BLaER1 (cell line): ENCODE measurements at regions not wholly inside any gene's neighbourhood (a gene's known extent, or its start where the extent isn't known, plus 50 kb on each side); places are given as distances from the start of the nearest gene placed in this dataset.
"Not testable (repeated sequence)": the region's sequence is repeated elsewhere in the genome, so short reads cannot be mapped to it uniquely, and the experiment has no call there.

Source experiments
- H3K27ac ChIP-seq: shearing (Covaris generic); formaldehyde crosslinking; 2 replicates; pipeline ENCODE4 v1.8.1; 2022
- H3K27me3 ChIP-seq: shearing (Covaris generic); formaldehyde crosslinking; 2 replicates; pipeline ENCODE4 v1.8.1; 2022
- H3K36me3 ChIP-seq: shearing (Covaris generic); formaldehyde crosslinking; 2 replicates; pipeline ENCODE4 v1.8.1; 2022
- H3K4me1 ChIP-seq: shearing (Covaris generic); formaldehyde crosslinking; 2 replicates; pipeline ENCODE4 v1.8.1; 2022
- H3K4me2 ChIP-seq: shearing (Covaris generic); formaldehyde crosslinking; 2 replicates; pipeline ENCODE4 v1.8.1; 2022
- H3K4me3 ChIP-seq: shearing (Covaris generic); formaldehyde crosslinking; 2 replicates; pipeline ENCODE4 v1.8.1; 2022
- H3K9ac ChIP-seq: shearing (Covaris generic); formaldehyde crosslinking; 2 replicates; pipeline ENCODE4 v1.8.1; 2022
- H3K9me3 ChIP-seq: shearing (Covaris generic); formaldehyde crosslinking; 2 replicates; pipeline ENCODE4 v1.8.1; 2022
- H4K20me1 ChIP-seq: shearing (Covaris generic); formaldehyde crosslinking; 2 replicates; pipeline ENCODE4 v1.8.1; 2022
- Cebpa-rat ChIP-seq: shearing (Covaris generic); IDR thresholded peaks from 2 replicates; pipeline ENCODE4 v1.8.1; 2022

DNA sequence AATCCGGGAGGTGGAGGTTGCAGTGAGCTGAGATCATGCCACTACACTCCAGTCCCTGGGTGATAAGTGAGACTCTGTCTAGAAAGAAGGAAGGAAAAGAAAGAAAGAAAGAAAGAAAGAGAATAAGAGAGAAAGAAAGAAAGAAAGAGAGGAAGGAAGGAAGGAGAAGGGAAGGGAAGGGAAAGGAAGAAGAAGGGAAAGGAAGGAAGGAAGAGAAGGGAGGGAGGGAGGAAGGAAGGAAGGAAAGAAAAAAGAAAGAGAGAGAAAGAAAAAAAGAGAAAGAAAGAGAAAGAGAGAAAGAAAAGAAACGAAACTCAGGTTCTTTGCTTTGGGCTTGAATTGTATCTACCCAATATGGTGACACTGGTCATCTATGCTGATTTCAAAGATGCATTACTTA, 102.3 kb upstream of the GATA6 start:
- H3K27ac ChIP-seq: no peak overlapping the region
- H3K9ac ChIP-seq: no peak overlapping the region
- no peaks in the 10 kb centered on the region for H3K27me3 ChIP-seq
- H3K4me1 ChIP-seq: no peaks in the 10 kb centered on the region
- H4K20me1 ChIP-seq: no peaks in the 10 kb centered on the region
- H3K4me2 ChIP-seq: no peak overlapping the region
- no peak overlapping the region for H3K4me3 ChIP-seq
- TF ChIP-seq Cebpa-rat: no peak
- no peaks in the 10 kb centered on the region for H3K9me3 ChIP-seq
- no peaks in the 10 kb centered on the region for H3K36me3 ChIP-seq

DNA sequence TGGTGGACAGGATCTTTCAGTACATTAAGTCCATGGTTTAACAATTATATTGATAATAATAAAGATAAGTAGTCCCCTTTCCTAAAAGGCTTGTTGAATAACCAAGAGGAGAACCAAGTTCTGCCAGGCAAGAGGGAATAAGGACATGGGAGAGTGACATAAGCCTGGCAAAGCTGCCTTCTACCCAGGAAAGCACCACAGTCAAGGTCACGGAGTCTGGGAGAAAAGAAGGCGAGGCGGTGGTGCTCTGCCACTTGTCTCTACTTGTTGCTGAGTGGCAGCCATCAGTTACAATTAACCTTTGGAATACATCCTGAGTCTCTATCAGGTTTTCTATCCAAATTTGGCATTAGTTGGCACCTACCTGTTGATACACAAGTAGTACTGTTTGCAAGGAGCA, 101.7 kb upstream of the GATA6 start:
- Histone ChIP-seq H3K4me1 (no peaks in the 10 kb centered on the region), H4K20me1 (no peaks in the 10 kb centered on the region), H3K4me3 (no peak overlapping the region), H3K27ac (no peak overlapping the region), H3K36me3 (no peaks in the 10 kb centered on the region), H3K4me2 (no peak overlapping the region), H3K9ac (no peak overlapping the region), H3K9me3 (no peaks in the 10 kb centered on the region), H3K27me3 (no peaks in the 10 kb centered on the region)
- TF ChIP-seq Cebpa-rat: no peak

DNA sequence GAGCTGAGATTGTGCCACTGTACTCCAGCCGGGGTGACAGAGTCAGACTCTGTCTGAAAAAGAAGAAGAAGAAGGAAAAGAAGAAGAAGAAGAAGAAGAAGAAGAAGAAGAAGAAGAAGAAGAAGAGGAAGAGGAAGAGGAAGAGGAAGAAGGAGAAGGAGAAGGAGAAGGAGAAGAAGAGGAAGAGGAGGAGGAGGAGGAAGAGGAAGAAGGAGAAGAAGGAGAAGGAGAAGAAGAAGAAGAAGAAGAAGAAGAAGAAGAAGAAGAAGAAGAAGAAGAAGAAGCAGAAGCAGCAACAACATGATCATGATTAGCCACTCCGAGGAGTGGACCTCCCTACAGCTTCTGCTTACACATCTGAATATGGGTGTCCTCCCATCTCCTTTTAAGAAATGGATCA, 100.6 kb upstream of the GATA6 start:
- H3K36me3 ChIP-seq, H3K4me3 ChIP-seq, H3K4me2 ChIP-seq, H3K9me3 ChIP-seq, H3K27ac ChIP-seq, H4K20me1 ChIP-seq, H3K27me3 ChIP-seq, H3K4me1 ChIP-seq, H3K9ac ChIP-seq: not testable (repeated sequence)

DNA sequence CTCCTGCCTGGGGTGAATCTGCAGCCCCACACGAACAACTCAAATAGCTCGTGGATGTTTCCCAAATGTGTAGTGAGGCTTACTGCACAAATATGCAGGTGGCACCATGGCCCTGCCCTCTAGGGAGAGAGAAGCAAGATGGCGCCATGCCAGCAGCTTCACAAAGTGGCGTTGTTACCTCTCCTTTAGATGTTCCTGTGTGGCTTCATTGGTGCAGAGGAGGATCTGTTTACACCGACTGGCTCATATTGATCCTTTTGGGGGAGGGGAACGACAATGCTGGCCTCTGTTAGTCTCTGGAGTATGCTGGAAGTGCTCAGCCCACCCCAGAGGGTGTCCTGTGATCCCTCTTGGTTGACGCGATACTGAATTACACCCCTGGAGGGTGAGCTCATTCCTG, 99.5 kb upstream of the GATA6 start:
- no peaks in the 10 kb centered on the region for H3K4me1 ChIP-seq
- H3K27me3 ChIP-seq: no peaks in the 10 kb centered on the region
- no peak for TF ChIP-seq Cebpa-rat
- no peak overlapping the region for H3K4me2 ChIP-seq
- H3K27ac ChIP-seq: no peak overlapping the region
- H3K4me3 ChIP-seq: no peak overlapping the region
- no peaks in the 10 kb centered on the region for H3K9me3 ChIP-seq
- no peak overlapping the region for H3K9ac ChIP-seq
- no peaks in the 10 kb centered on the region for H3K36me3 ChIP-seq
- no peaks in the 10 kb centered on the region for H4K20me1 ChIP-seq

DNA sequence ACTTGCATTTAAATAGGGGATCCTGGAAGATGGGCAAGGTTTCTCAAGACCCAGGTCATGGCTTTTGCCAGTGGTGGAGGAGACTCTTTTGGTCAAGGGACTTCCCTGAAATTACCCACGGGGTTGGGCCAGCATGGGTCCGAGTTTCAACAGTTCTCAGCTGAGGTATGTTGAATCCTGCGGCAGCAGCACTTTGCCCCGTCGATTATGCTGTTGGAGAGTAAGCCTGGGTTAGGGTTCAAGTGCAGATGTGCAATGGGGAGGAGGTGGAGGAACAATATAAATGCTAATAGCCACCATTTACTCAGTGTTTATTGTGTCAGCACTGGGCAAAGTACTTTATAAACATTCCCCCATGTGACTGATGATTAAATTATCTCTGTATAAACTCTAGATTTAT, 96.0 kb upstream of the GATA6 start:
- H3K4me2 ChIP-seq: no peak overlapping the region
- H3K9ac ChIP-seq: no peak overlapping the region
- H3K4me3 ChIP-seq: no peak overlapping the region
- no peak for TF ChIP-seq Cebpa-rat
- H3K27me3 ChIP-seq: no peaks in the 10 kb centered on the region
- no peaks in the 10 kb centered on the region for H3K36me3 ChIP-seq
- H4K20me1 ChIP-seq: no peaks in the 10 kb centered on the region
- no peak overlapping the region for H3K27ac ChIP-seq
- H3K9me3 ChIP-seq: no peaks in the 10 kb centered on the region
- H3K4me1 ChIP-seq: no peaks in the 10 kb centered on the region

DNA sequence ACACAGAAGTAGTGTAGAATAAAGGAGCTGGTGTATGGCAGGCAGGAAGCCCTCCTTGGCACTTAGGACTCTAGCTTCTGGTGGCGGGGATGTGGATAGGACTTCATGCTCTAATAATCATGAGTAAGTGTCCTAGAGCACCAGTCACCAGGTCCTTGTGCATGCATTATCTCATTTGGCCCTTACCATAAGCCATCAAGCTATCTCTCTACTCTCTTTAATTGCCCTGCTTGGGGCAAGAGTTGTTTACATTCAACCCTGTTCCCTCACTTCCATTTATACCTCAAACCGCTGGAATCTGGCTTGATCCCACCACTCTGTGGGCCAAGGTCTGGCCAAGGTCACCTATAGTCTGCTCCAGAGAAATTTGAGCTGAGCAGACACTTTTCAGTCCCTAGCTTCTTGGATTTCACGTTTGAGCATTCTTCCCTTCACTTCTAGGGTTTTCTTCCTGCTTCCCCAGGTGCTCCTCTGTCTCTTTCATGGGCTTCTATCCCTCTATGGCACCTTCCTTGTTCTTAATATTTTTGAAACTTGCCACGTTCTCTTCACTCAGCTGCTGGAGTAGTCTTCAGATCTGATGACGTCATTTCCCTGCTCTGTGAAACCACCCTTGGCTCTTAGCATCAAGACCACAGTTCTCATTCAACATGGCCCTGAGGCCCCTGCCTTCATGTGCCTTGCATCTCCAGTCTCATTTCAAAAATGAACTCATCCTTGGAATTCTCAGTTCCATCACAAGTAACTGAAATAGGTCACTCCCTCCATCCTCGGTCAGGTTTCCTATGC, 94.9 kb upstream of the GATA6 start:
- H3K9ac ChIP-seq: no peak overlapping the region
- H3K4me3 ChIP-seq: no peak overlapping the region
- no peaks in the 10 kb centered on the region for H3K36me3 ChIP-seq
- no peak for TF ChIP-seq Cebpa-rat
- H3K4me2 ChIP-seq: no peak overlapping the region
- no peaks in the 10 kb centered on the region for H3K9me3 ChIP-seq
- no peaks in the 10 kb centered on the region for H4K20me1 ChIP-seq
- no peaks in the 10 kb centered on the region for H3K4me1 ChIP-seq
- no peaks in the 10 kb centered on the region for H3K27me3 ChIP-seq
- H3K27ac ChIP-seq: no peak overlapping the region

DNA sequence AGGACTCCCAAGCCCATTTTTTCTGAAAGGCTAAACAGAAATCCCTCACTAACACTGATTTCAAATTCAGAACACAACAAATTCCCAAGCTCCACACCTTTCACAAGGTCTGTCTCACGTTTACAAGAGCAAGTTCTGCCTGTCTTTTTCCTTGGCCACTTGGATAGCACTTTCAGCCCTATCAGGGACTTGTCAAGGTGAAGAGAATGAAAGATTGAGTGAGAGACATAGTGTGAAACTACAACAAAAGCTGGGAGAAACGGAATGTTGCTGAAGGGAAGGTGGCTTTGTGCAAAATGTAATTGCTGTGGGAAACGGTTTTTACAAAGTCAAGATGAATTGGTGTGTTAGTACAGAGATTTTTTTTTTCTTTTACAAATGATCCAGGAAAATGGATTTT, 89.4 kb upstream of the GATA6 start:
- H3K4me1 ChIP-seq: no peaks in the 10 kb centered on the region
- no peak overlapping the region for H3K27ac ChIP-seq
- no peaks in the 10 kb centered on the region for H3K9me3 ChIP-seq
- no peaks in the 10 kb centered on the region for H3K36me3 ChIP-seq
- no peaks in the 10 kb centered on the region for H4K20me1 ChIP-seq
- H3K27me3 ChIP-seq: no peaks in the 10 kb centered on the region
- no peak overlapping the region for H3K4me3 ChIP-seq
- no peak for TF ChIP-seq Cebpa-rat
- no peak overlapping the region for H3K4me2 ChIP-seq
- no peak overlapping the region for H3K9ac ChIP-seq

DNA sequence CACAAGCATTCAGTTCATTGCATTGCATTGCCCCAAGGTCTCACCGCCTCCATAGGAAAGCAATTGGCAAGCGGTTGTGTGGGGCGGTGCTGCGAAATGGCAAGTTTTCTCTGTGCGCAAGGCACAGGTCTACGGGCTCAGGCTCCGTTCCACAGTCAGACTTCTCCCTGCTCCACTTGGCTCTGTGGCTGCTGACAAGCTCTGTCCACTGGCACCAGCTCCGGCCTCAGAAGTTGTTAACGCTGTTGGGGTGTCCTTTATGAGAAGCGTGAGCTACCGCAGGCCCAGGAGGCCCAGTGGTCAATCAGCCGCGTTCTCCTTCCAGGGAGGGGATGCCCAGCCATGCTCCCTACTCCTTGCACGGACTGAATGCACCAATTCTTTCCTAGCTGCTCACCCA, 87.0 kb upstream of the GATA6 start:
- H3K4me2 ChIP-seq: no peak overlapping the region
- H3K4me3 ChIP-seq: no peak overlapping the region
- no peaks in the 10 kb centered on the region for H4K20me1 ChIP-seq
- H3K36me3 ChIP-seq: no peaks in the 10 kb centered on the region
- H3K9me3 ChIP-seq: no peaks in the 10 kb centered on the region
- H3K27me3 ChIP-seq: no peaks in the 10 kb centered on the region
- no peak overlapping the region for H3K27ac ChIP-seq
- no peak overlapping the region for H3K9ac ChIP-seq
- no peak for TF ChIP-seq Cebpa-rat
- H3K4me1 ChIP-seq: no peaks in the 10 kb centered on the region

DNA sequence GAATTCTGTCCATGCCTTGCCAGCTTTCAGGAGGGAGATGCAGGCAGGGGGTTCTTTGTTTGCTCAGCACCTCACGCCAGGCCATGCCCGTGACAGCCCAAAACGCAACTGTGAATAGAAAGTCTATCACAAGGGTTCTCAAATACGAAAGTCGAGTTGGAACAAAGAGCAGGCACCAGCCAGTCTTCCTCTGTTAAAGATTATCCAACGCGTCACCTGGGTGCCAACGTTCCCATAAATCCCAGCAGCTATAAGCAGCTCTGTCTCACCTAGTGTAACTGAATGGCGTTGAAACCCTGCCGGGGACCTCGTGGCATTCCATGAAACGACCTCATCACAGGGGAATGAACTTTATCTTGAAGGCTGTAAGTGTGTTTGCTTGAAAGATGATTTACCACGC, 84.8 kb upstream of the GATA6 start:
- no peak overlapping the region for H3K4me2 ChIP-seq
- no peaks in the 10 kb centered on the region for H3K4me1 ChIP-seq
- no peak for TF ChIP-seq Cebpa-rat

DNA sequence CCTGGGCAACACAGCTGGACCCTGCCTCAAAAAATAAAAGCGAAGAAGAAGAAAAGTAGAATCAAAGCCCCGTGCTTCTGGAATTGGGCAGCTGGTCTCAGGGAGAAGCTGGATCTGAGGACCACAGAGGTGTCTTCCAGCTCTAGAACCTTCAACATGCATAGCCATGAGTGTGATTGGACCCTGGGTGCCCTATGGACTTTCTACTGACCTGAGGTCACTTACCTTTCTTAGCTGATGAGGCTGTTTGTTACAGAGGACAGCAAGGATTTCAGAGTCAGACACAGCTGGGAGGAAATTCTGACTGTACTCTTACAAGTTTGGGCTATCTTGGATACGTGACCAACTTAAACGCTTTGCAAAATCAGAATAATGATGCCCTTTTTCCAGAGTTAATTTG, 82.4 kb upstream of the GATA6 start:
- H3K9ac ChIP-seq: no peak overlapping the region
- H3K4me2 ChIP-seq: no peak overlapping the region
- no peaks in the 10 kb centered on the region for H3K4me1 ChIP-seq
- H4K20me1 ChIP-seq: no peaks in the 10 kb centered on the region
- H3K9me3 ChIP-seq: no peaks in the 10 kb centered on the region
- no peaks in the 10 kb centered on the region for H3K27me3 ChIP-seq
- no peak for TF ChIP-seq Cebpa-rat
- no peaks in the 10 kb centered on the region for H3K36me3 ChIP-seq
- H3K27ac ChIP-seq: no peak overlapping the region
- no peak overlapping the region for H3K4me3 ChIP-seq

More for the DNA sequence above, 84.8 kb upstream of the GATA6 start:
- Histone ChIP-seq H3K27me3 (no peaks in the 10 kb centered on the region), H3K27ac (no peak overlapping the region), H3K9me3 (no peaks in the 10 kb centered on the region), H3K36me3 (no peaks in the 10 kb centered on the region), H3K9ac (no peak overlapping the region), H3K4me3 (no peak overlapping the region), H4K20me1 (no peaks in the 10 kb centered on the region)

DNA sequence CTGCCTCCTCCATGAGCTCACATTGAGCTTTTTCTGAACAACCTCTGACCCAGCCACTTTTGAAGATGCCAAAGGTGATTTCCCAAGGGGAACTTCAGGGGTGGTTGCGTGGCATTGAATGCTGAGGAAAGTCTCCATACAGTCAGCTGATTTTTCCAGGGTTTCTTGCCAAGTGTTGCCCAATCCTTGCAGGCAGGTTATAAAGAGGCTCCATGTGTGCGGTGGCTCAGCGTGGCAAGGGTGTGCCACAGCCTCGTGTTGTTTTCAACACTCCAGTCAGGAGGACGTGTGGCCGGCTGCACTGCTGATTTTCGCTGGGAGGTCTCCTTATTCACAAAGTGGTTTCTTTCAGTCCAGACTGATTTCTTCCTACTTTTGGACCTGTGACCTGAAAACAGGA, 81.4 kb upstream of the GATA6 start:
- Histone ChIP-seq H4K20me1 (no peaks in the 10 kb centered on the region), H3K4me3 (no peak overlapping the region), H3K9ac (no peak overlapping the region), H3K9me3 (no peaks in the 10 kb centered on the region), H3K4me2 (no peak overlapping the region), H3K4me1 (no peaks in the 10 kb centered on the region), H3K27me3 (no peaks in the 10 kb centered on the region), H3K27ac (no peak overlapping the region), H3K36me3 (no peaks in the 10 kb centered on the region)
- TF ChIP-seq Cebpa-rat: no peak
